NB4 (cell line): ENCODE measurements at regions not wholly inside any gene's neighbourhood (a gene's known extent, or its start where the extent isn't known, plus 50 kb on each side); places are given as distances from the start of the nearest gene placed in this dataset.

Experiments used
- DNase-seq: peaks from one replicate; pipeline ENCODE4 v3.0.0; 2010; ENCODE audit warnings: low read depth
- H3K4me3 ChIP-seq: one replicate; pipeline ENCODE4 v1.5.1; 2011; ENCODE audit warnings: mild to moderate bottlenecking, low read depth, low read length, moderate library complexity
- CTCF ChIP-seq: IDR thresholded peaks from one replicate; pipeline ENCODE4 v1.5.1; 2012; ENCODE audit warnings: low read depth, low read length
- MAX ChIP-seq: IDR thresholded peaks from 2 replicates; pipeline ENCODE4 v1.6.1; 2011; ENCODE audit warnings: low read depth, low read length
- MYC ChIP-seq: IDR thresholded peaks from 2 replicates; pipeline ENCODE4 v1.6.1; 2011; ENCODE audit warnings: low read depth, low read length
- POLR2A ChIP-seq: IDR thresholded peaks from 2 replicates; pipeline ENCODE4 v1.6.1; 2011; ENCODE audit warnings: mild to moderate bottlenecking; ENCODE audit not compliant: insufficient read length; ENCODE audit errors: extremely low read depth

- TF ChIP-seq CTCF = no peak
- H3K4me3 ChIP-seq = no peak overlapping the region
- no peak for DNase-seq
These were observed 237.9 kb downstream of the GRXCR1 start for GRCh38 chr4:43130228-43131021.

- H3K4me3 ChIP-seq = no peak overlapping the region
- TF ChIP-seq MAX (no peak), CTCF (peak; percentile 94)
- DNase-seq = peak; percentile 72
These were observed 239.6 kb downstream of the GRXCR1 start for GRCh38 chr4:43132010-43132582.

- no peak for TF ChIP-seq POLR2A
- no peak for TF ChIP-seq CTCF
- TF ChIP-seq MYC = no peak
- TF ChIP-seq MAX = no peak
- DNase-seq = no peak
- H3K4me3 ChIP-seq = no peak overlapping the region
These were observed 241.1 kb downstream of the GRXCR1 start for GRCh38 chr4:43133566-43133965.

GRCh38 chr4:43136752-43137151 lies 244.2 kb downstream of the GRXCR1 start:
- TF ChIP-seq MAX (no peak), MYC (no peak), CTCF (no peak), POLR2A (no peak)
- no peak for DNase-seq
- no peak overlapping the region for H3K4me3 ChIP-seq

- no peak for TF ChIP-seq MAX
- TF ChIP-seq MYC = no peak
- TF ChIP-seq POLR2A = no peak
- TF ChIP-seq CTCF = no peak
- DNase-seq = no peak
- H3K4me3 ChIP-seq = no peak overlapping the region
These were observed 253.7 kb downstream of the GRXCR1 start for GRCh38 chr4:43146198-43146597.
